ENCODE measurements at regions not wholly inside any gene's neighbourhood (a gene's known extent, or its start where the extent isn't known, plus 50 kb on each side); places are given as distances from the start of the nearest gene placed in this dataset.

DNA sequence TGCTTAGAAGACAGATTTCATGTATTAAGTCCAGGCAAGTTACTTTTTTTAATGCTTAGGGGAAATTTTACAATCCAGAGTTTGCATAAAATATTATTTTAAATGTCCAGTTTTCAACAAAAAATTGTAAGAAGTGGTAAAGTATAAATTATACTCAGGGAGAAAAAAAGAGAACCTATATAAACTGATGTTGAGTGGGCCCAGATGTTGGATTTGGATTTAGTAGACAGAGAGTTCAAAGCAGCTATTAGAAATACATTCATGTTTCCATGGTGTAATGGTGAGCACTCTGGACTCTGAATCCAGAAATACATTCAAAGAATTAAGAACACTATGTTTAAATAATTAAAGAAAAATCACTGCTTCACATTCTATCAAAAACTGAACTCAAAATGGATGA lies 349.9 kb upstream of the ZNF507 start:
- CTCF ChIA-PET, result no interaction called here

DNA sequence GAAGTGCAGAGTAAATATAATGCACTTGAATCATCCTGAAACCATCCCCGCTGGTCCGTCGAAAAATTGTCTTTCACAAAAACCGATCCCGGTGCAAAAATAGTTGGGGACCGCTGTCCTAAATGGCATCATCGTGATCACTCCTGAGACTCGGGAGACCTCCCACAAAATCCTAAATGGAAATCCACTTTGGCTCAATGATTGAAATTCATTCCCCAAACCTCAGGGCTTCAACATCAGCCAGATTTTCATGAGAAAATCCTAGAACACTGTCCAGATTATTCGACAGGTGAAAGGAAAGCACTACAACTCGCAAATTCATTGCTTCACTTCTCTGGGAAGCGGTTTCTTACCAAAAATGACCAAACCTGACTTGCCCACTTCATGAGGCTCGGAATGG lies 335.3 kb upstream of the ZNF507 start:
- intact Hi-C loops (cut with micrococcal nuclease), result no loop called here
- DNase-seq (no peak), ATAC-seq (ENCODE audit: low read depth) (no peak)
- no peak for TF ChIP-seq CTCF (IDR thresholded peaks at IDR 0.05)
- H3K36me3 Mint-ChIP-seq (ENCODE audit: low read depth), result no peaks in the 10 kb centered on the region
- no peaks in the 10 kb centered on the region for H3K4me1 Mint-ChIP-seq
- no peaks in the 10 kb centered on the region for H3K27me3 Mint-ChIP-seq
- H3K9me3 Mint-ChIP-seq, result peaks cover under 1% of the 10 kb centered on the region
- CTCF ChIA-PET, result no interaction called here
- no peak overlapping the region for H3K27ac Mint-ChIP-seq
- POLR2A ChIA-PET, result no interaction called here
- no peak overlapping the region for H3K4me3 Mint-ChIP-seq

More for the DNA sequence above, 349.9 kb upstream of the ZNF507 start:
- H3K27me3 Mint-ChIP-seq, result no peaks in the 10 kb centered on the region
- intact Hi-C loops (cut with micrococcal nuclease), result no loop called here
- no peak overlapping the region for H3K4me3 Mint-ChIP-seq
- ATAC-seq (ENCODE audit: low read depth) (no peak), DNase-seq (no peak)
- no peaks in the 10 kb centered on the region for H3K4me1 Mint-ChIP-seq
- H3K9me3 Mint-ChIP-seq, result peaks cover 4% of the 10 kb centered on the region
- no peak for TF ChIP-seq CTCF (IDR thresholded peaks at IDR 0.05)
- POLR2A ChIA-PET, result no interaction called here
- no peaks in the 10 kb centered on the region for H3K36me3 Mint-ChIP-seq (ENCODE audit: low read depth)
- H3K27ac Mint-ChIP-seq, result no peak overlapping the region

GRCh38 chr19:32012206-32012605 lies 333.2 kb upstream of the ZNF507 start:
- TF ChIP-seq CTCF (IDR thresholded peaks at IDR 0.05), result no peak
- intact Hi-C loops (cut with micrococcal nuclease), result no loop called here
- no peaks in the 10 kb centered on the region for H3K36me3 Mint-ChIP-seq (ENCODE audit: low read depth)
- ChIA-PET CTCF (no interaction called here), POLR2A (no interaction called here)
- H3K4me3 Mint-ChIP-seq, result no peak overlapping the region
- no peaks in the 10 kb centered on the region for H3K4me1 Mint-ChIP-seq
- H3K27me3 Mint-ChIP-seq, result no peaks in the 10 kb centered on the region
- H3K27ac Mint-ChIP-seq, result no peak overlapping the region
- ATAC-seq (ENCODE audit: low read depth), result no peak
- DNase-seq, result no peak
- no peaks in the 10 kb centered on the region for H3K9me3 Mint-ChIP-seq

DNA sequence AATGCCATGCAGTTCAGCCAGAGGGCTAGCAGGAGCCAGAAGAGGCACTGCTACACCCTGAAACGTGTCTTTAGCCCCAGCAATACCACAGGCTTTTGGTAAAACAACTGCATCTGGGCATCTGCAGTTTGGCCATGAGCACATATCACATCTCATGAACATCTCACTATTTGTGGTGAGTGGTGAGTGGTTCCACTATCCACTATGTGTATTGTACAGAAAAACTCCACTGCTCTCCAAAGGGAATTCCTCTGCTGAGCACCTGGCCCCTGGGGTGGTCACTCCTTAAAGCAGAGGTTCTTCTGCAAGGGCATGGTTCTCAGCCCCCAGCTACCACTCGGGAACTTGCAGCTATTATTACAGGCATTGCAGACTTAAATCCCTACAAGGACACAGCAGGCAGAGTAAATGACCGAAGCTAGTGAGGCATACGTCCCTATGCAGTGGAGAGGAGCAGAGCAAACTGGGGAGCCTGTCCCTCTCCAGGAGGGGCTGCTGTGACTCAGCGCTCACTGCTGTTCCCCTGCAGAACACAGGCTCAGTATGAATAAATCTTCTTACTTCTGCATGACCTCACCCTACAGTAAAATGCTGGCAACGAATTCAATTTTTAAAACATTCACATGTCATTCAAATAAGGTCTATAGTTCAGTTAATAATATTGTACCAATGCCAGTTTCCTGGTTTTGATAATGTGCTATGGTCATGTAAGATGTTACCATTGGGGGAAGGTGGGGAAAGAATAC lies 332.4 kb upstream of the ZNF507 start:
- Mint-ChIP-seq H3K4me1 (no peaks in the 10 kb centered on the region), H3K27me3 (no peaks in the 10 kb centered on the region), H3K27ac (no peak overlapping the region), H3K4me3 (no peak overlapping the region), H3K36me3 (ENCODE audit: low read depth) (no peaks in the 10 kb centered on the region), H3K9me3 (no peaks in the 10 kb centered on the region)
- ChIA-PET POLR2A (no interaction called here), CTCF (no interaction called here)
- DNase-seq (no peak), ATAC-seq (ENCODE audit: low read depth) (no peak)
- intact Hi-C loops (cut with micrococcal nuclease), result no loop called here
- no peak for TF ChIP-seq CTCF (IDR thresholded peaks at IDR 0.05)

DNA sequence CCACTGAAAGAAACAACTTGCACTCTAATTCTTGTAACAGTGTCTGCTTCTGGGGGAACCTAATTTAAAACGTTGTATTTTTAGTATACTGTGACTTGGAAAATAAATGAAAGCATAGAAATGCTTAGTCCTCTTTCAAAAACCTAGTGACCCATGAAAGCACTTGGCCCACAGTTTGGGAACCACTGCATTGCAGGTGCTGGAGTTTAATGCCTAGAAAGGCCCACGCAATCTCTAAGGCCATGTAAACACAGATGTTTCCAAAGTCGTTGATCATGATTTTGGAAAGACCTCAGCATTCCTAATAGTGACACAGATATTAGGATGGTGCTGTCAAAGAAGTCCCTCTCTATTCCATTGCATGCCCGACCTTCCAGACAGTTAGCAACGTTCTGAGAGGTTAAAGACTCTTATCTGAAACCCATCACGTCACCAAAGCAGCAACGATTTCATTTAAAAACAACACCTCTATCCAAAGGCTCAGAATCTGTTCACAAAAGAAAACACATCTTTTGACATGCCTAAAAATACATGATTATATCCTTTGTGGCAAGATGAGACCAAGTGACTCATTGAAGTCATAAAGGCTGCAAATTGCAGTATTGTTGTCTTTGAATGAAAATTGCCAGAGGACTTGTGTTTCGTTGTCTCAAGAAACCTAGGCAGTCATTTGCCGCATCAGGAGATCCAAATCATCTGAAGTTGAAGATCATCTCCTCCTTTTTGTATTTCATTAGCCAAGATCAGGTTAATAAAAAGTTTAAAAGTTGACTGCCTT lies 328.0 kb upstream of the ZNF507 start:
- ATAC-seq (ENCODE audit: low read depth) (no peak), DNase-seq (no peak)
- Mint-ChIP-seq H3K27me3 (no peaks in the 10 kb centered on the region), H3K27ac (no peak overlapping the region), H3K9me3 (peaks cover 2% of the 10 kb centered on the region), H3K4me1 (no peaks in the 10 kb centered on the region), H3K4me3 (no peak overlapping the region), H3K36me3 (ENCODE audit: low read depth) (no peaks in the 10 kb centered on the region)
- ChIA-PET POLR2A (no interaction called here), CTCF (no interaction called here)
- TF ChIP-seq CTCF (IDR thresholded peaks at IDR 0.05), result no peak
- intact Hi-C loops (cut with micrococcal nuclease), result no loop called here
